IgD-negative memory B cell (primary cell): ENCODE measurements at regions not wholly inside any gene's neighbourhood (a gene's known extent, or its start where the extent isn't known, plus 50 kb on each side); places are given as distances from the start of the nearest gene placed in this dataset.

Experiments
- H3K27ac Mint-ChIP-seq, 3 donors: one replicate each; pipeline ENCODE4 v1.8.0; 2020 to 2022; ENCODE audit warnings: mild to moderate bottlenecking in 3 of 3, mixed read lengths in 3 of 3, moderate library complexity in 1 of 3
- H3K27me3 Mint-ChIP-seq: one replicate; pipeline ENCODE4 v1.8.0; 2021; ENCODE audit warnings: mixed read lengths
- H3K36me3 Mint-ChIP-seq: one replicate; pipeline ENCODE4 v1.8.0; 2020; ENCODE audit warnings: mild to moderate bottlenecking, mixed read lengths
- H3K4me1 Mint-ChIP-seq, 3 donors: one replicate each; pipeline ENCODE4 v1.8.0; 2020 to 2022; ENCODE audit warnings: mixed read lengths in 3 of 3, mild to moderate bottlenecking in 1 of 3
- H3K4me3 Mint-ChIP-seq, 4 donors: one replicate each; pipeline ENCODE4 v1.8.0; 2020 to 2022; ENCODE audit warnings: mild to moderate bottlenecking in 4 of 4, mixed read lengths in 4 of 4, moderate library complexity in 3 of 4
- H3K9me3 Mint-ChIP-seq, 3 donors: one replicate each; pipeline ENCODE4 v1.8.0; 2020 to 2021; ENCODE audit warnings: mixed read lengths in 3 of 3, mild to moderate bottlenecking in 1 of 3

- no peaks in the 10 kb centered on the region for H3K4me1 Mint-ChIP-seq
- H3K36me3 Mint-ChIP-seq = no peaks in the 10 kb centered on the region
- H3K27me3 Mint-ChIP-seq = no peaks in the 10 kb centered on the region
- peaks cover 0 to 3% (median 0%) of the 10 kb centered on the region in 3 donors for H3K9me3 Mint-ChIP-seq
- no peak overlapping the region for H3K27ac Mint-ChIP-seq
- no peak overlapping the region for H3K4me3 Mint-ChIP-seq
Measured at GRCh38 chr2:107430596-107431266, 396.0 kb upstream of the RGPD4 start.

DNA sequence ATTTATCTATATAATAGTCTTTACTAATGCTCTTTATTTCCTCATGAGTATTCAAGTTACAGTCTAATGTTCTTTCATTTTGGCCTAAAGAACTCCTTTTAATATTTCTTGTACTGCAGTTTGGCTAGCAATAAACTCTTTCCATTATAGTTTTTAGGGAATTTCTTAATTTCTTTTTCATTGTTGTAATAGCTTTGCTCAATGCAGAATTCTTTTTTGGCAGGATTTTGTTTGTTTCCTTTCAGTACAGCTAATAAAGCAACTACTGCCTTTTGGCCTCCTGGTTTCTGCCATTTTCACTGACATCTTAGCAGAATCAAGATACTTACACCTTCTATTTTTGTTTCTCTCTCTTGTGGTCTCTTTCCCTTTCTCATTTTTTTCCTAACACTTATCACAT lies 390.4 kb upstream of the RGPD4 start:
- no peak overlapping the region for H3K4me3 Mint-ChIP-seq
- H3K27me3 Mint-ChIP-seq = no peaks in the 10 kb centered on the region
- no peaks in the 10 kb centered on the region for H3K36me3 Mint-ChIP-seq

DNA sequence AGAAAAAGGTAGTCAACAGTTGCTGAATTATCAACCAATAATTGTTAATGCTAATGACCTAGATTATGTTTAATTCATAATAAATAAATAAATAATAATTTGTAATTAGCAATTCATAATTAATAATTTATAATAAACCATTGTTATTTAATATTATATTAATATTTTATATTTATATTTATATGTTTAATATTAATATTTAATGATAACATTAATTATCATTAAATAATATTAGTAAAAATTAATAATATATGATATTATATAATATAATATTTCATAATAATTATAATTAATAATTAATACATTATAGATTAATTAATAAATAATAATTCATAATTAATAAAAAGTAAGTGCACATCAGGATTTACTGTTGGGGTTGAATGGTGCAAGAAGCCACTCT lies 389.4 kb upstream of the RGPD4 start:
- H3K4me3 Mint-ChIP-seq = no peak overlapping the region
- peaks cover under 1 to 4% (median 3%) of the 10 kb centered on the region in 3 donors for H3K9me3 Mint-ChIP-seq
- H3K36me3 Mint-ChIP-seq = no peaks in the 10 kb centered on the region
- H3K27ac Mint-ChIP-seq = no peak overlapping the region
- no peaks in the 10 kb centered on the region for H3K27me3 Mint-ChIP-seq
- peaks cover 0 to 1% (median 0%) of the 10 kb centered on the region in 3 donors for H3K4me1 Mint-ChIP-seq

More for the DNA sequence above, 390.4 kb upstream of the RGPD4 start:
- Mint-ChIP-seq H3K4me1 (peaks cover 0 to 1% (median 0%) of the 10 kb centered on the region in 3 donors), H3K27ac (no peak overlapping the region), H3K9me3 (peaks cover 0 to 4% (median 3%) of the 10 kb centered on the region in 3 donors)

DNA sequence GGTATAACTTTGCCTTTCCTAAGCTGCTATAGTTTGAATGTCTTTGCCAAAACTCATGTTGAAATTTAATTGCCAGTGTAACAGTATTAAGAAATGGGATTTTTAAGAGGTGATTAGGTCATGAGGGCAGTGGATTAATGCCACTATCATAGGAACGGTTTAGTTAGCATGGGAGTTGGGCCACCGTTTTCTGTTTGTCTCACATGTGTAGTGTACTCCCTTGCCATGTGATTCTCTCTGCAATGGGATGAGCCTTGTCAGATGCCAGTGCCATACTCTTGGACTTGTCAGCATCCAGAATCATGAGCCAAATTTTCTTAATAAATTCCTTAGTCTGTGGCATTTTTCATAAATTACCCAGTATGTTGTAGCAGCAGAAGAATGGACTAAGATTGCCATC lies 388.9 kb upstream of the RGPD4 start:
- no peaks in the 10 kb centered on the region for H3K27me3 Mint-ChIP-seq
- H3K36me3 Mint-ChIP-seq = no peaks in the 10 kb centered on the region
- H3K9me3 Mint-ChIP-seq = peaks cover 3 to 4% (median 4%) of the 10 kb centered on the region in 3 donors
- peaks cover 0 to 1% (median 0%) of the 10 kb centered on the region in 3 donors for H3K4me1 Mint-ChIP-seq
- H3K27ac Mint-ChIP-seq = no peak overlapping the region
- H3K4me3 Mint-ChIP-seq = no peak overlapping the region

- Mint-ChIP-seq H3K9me3 (peaks cover 0 to 6% (median 5%) of the 10 kb centered on the region in 3 donors), H3K4me1 (no peaks in the 10 kb centered on the region), H3K4me3 (no peak overlapping the region), H3K27ac (no peak overlapping the region), H3K36me3 (peaks cover 1% of the 10 kb centered on the region), H3K27me3 (no peaks in the 10 kb centered on the region)
Measured at GRCh38 chr2:107448160-107448559, 378.5 kb upstream of the RGPD4 start.

GRCh38 chr2:107461301-107461700 lies 365.4 kb upstream of the RGPD4 start:
- H3K27me3 Mint-ChIP-seq = no peaks in the 10 kb centered on the region
- H3K27ac Mint-ChIP-seq = no peak overlapping the region
- no peak overlapping the region for H3K4me3 Mint-ChIP-seq
- H3K9me3 Mint-ChIP-seq = peaks cover 3 to 14% (median 11%) of the 10 kb centered on the region in 3 donors
- H3K4me1 Mint-ChIP-seq = no peaks in the 10 kb centered on the region
- no peaks in the 10 kb centered on the region for H3K36me3 Mint-ChIP-seq

- Mint-ChIP-seq H3K4me1 (no peaks in the 10 kb centered on the region), H3K27ac (no peak overlapping the region), H3K36me3 (no peaks in the 10 kb centered on the region), H3K4me3 (no peak overlapping the region), H3K27me3 (no peaks in the 10 kb centered on the region), H3K9me3 (peaks cover 3 to 15% (median 11%) of the 10 kb centered on the region in 3 donors)
Measured at GRCh38 chr2:107462181-107462580, 364.5 kb upstream of the RGPD4 start.

DNA sequence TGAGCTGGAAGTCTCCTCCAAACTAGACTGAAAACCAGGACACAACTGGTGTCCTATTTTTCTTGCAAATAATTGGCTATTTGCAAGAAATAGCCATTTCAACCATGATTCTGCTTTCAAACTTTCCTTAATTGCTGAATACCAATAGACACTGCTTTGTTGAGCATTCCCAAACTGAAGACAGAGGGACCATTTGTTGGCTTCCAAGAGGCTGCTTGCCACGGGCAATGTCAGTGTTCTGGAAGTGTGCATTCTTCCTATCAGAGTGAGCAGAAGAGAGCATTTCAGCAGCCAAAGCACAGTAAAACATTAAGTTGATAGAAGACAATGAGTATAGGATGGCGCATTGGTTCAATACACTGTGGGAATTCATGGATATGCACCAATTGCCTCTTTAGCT lies 360.5 kb upstream of the RGPD4 start:
- H3K27me3 Mint-ChIP-seq = no peaks in the 10 kb centered on the region
- H3K27ac Mint-ChIP-seq = no peak overlapping the region
- H3K4me1 Mint-ChIP-seq = no peaks in the 10 kb centered on the region
- H3K36me3 Mint-ChIP-seq = peaks cover 1% of the 10 kb centered on the region
- no peak overlapping the region for H3K4me3 Mint-ChIP-seq
- H3K9me3 Mint-ChIP-seq = peaks cover 2 to 17% (median 10%) of the 10 kb centered on the region in 3 donors

DNA sequence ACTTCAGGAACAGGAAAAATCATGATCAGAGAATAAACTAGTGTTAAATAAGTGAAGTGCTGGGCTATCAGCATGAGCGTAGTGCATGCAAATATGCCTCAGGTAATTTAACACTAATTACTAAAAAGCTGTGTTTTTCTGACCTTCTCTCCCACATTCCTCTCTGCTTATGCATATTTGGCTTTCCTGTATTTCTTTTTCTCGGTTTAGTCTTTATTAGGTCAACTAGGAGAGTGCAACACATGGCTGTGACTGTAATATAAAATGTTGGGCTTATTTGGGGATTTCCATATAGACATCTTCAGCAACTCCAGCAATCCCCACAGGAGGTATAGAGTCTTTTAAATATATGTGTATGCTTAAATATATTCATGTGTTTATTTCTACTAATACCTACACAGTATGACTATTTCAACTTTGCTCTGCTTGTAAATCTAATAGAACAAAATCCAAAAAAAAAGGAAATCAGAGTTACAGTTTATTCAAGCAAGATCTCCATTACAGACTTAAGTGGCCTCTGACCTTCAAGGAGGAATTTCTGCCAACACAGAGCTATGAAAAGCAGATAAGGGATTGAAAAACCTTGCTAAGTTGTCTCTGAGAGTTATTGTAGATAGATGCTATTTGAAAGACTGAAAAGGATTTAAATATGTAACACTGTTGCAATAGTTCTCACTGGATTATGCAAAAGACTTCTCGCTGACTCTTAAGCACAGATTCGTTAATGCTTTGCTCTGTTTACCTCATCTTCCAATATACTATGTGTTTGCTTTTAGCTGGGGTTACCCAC lies 359.5 kb upstream of the RGPD4 start:
- Mint-ChIP-seq H3K4me1 (no peaks in the 10 kb centered on the region), H3K36me3 (peaks cover 1% of the 10 kb centered on the region), H3K9me3 (peaks cover 2 to 14% (median 8%) of the 10 kb centered on the region in 3 donors), H3K27me3 (no peaks in the 10 kb centered on the region), H3K4me3 (no peak overlapping the region), H3K27ac (no peak overlapping the region)

- H3K4me3 Mint-ChIP-seq = no peak overlapping the region
- peaks cover 1% of the 10 kb centered on the region for H3K36me3 Mint-ChIP-seq
- H3K27me3 Mint-ChIP-seq = no peaks in the 10 kb centered on the region
- no peaks in the 10 kb centered on the region for H3K4me1 Mint-ChIP-seq
- H3K27ac Mint-ChIP-seq = no peak overlapping the region
- H3K9me3 Mint-ChIP-seq = peaks cover 4 to 11% (median 7%) of the 10 kb centered on the region in 3 donors
Measured at GRCh38 chr2:107469437-107469995, 357.2 kb upstream of the RGPD4 start.

DNA sequence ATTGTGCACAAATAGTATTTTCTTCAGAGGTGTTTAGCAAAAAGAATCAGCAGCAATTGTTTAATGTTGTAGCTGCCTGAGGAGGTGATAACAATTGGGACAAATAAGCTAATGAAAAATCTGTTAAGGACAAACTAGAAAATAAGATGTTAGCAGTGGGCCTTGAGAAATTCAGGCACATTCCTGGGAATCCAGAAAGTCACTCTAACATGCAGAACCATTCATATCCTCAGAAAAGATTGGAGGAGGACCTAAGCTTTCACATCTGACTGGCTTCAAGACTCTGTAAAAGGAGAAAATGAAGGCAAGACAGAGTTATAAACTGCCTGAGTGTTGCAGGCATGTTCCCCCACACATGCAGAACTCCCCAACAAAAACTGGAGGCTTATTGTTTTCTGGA lies 353.5 kb upstream of the RGPD4 start:
- H3K36me3 Mint-ChIP-seq = no peaks in the 10 kb centered on the region
- H3K4me1 Mint-ChIP-seq = no peaks in the 10 kb centered on the region
- H3K9me3 Mint-ChIP-seq = peaks cover 4 to 8% (median 5%) of the 10 kb centered on the region in 3 donors
- no peak overlapping the region for H3K27ac Mint-ChIP-seq
- H3K27me3 Mint-ChIP-seq = no peaks in the 10 kb centered on the region
- H3K4me3 Mint-ChIP-seq = no peak overlapping the region

DNA sequence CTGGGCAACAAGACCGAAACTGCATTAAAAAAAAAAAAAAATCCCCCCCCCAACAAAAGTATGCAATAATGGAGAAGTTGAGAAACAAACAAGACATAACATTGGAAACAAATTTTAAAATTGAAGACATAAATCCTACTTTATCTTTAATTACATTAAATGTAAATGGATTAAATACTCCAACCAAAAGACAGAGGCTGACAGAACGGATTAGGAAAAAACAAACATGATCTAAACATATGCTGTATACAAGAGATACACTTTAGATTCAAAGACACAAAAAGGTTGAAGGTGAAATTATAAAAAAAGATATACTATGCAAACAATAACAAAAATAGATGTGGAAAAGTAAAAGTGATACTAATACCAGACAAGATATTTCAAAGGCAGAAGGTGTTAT lies 350.8 kb upstream of the RGPD4 start:
- peaks cover 2 to 13% (median 6%) of the 10 kb centered on the region in 3 donors for H3K9me3 Mint-ChIP-seq
- H3K27ac Mint-ChIP-seq = no peak overlapping the region
- H3K4me1 Mint-ChIP-seq = no peaks in the 10 kb centered on the region
- no peaks in the 10 kb centered on the region for H3K27me3 Mint-ChIP-seq
- H3K36me3 Mint-ChIP-seq = no peaks in the 10 kb centered on the region
- no peak overlapping the region for H3K4me3 Mint-ChIP-seq

GRCh38 chr2:107502539-107502938 lies 324.2 kb upstream of the RGPD4 start:
- Mint-ChIP-seq H3K4me1 (no peaks in the 10 kb centered on the region), H3K9me3 (peaks cover 0 to 5% (median 3%) of the 10 kb centered on the region in 3 donors), H3K27ac (no peak overlapping the region), H3K27me3 (no peaks in the 10 kb centered on the region), H3K36me3 (peaks cover 2% of the 10 kb centered on the region), H3K4me3 (no peak overlapping the region)

- no peaks in the 10 kb centered on the region for H3K36me3 Mint-ChIP-seq
- no peaks in the 10 kb centered on the region for H3K4me1 Mint-ChIP-seq
- H3K27ac Mint-ChIP-seq = no peak overlapping the region
- H3K4me3 Mint-ChIP-seq = no peak overlapping the region
- peaks cover 4 to 12% (median 5%) of the 10 kb centered on the region in 3 donors for H3K9me3 Mint-ChIP-seq
- H3K27me3 Mint-ChIP-seq = no peaks in the 10 kb centered on the region
Measured at GRCh38 chr2:107511970-107512789, 314.5 kb upstream of the RGPD4 start.

DNA sequence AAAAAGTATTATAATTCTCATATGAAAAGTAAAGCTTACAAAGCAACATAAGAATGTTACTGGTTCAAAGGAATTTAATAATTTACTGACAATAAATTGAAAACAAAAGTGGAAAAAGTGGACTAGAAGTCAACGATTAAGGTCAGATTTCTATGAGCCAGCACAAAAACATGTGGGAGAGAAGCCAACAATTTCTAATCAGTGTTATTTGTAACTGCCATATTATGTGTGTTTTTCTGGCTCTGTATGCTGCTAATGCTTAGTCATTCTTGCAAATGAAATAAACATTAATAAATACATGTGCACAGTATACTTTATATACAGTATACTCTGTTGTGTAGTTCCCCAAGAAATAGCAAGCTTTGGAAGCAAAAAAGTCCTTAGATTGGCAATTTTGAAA lies 301.3 kb upstream of the RGPD4 start:
- Mint-ChIP-seq H3K9me3 (peaks cover 0 to 9% (median 4%) of the 10 kb centered on the region in 3 donors), H3K4me1 (no peaks in the 10 kb centered on the region), H3K27me3 (no peaks in the 10 kb centered on the region), H3K4me3 (no peak overlapping the region), H3K27ac (no peak overlapping the region), H3K36me3 (no peaks in the 10 kb centered on the region)
